ENCODE measurements at regions not wholly inside any gene's neighbourhood (a gene's known extent, or its start where the extent isn't known, plus 50 kb on each side); places are given as distances from the start of the nearest gene placed in this dataset.
"Not testable (repeated sequence)": the region's sequence is repeated elsewhere in the genome, so short reads cannot be mapped to it uniquely, and the experiment has no call there.

- no peak overlapping the region for H3K27ac ChIP-seq
- no peak overlapping the region for H3K4me3 ChIP-seq
Observed at GRCh38 chr1:229007167-229007566, 263.7 kb upstream of the RAB4A start.

- H3K4me3 ChIP-seq: no peak overlapping the region
- H3K27ac ChIP-seq: no peak overlapping the region
Observed at GRCh38 chr1:229007701-229008100, 263.2 kb upstream of the RAB4A start.

- H3K27ac ChIP-seq, H3K4me3 ChIP-seq: not testable (repeated sequence)
Observed at GRCh38 chr1:229008347-229008746, 262.6 kb upstream of the RAB4A start.

GRCh38 chr1:229011022-229011421, 259.9 kb upstream of the RAB4A start:
- Histone ChIP-seq H3K27ac (no peak overlapping the region), H3K4me3 (no peak overlapping the region)

GRCh38 chr1:229012823-229013222, 258.1 kb upstream of the RAB4A start:
- H3K27ac ChIP-seq: no peak overlapping the region
- no peak overlapping the region for H3K4me3 ChIP-seq

- Histone ChIP-seq H3K4me3 (no peak overlapping the region), H3K27ac (no peak overlapping the region)
Observed at GRCh38 chr1:229013981-229014380, 256.9 kb upstream of the RAB4A start.

- H3K4me3 ChIP-seq: no peak overlapping the region
- no peak overlapping the region for H3K27ac ChIP-seq
Observed at GRCh38 chr1:229015806-229016205, 255.1 kb upstream of the RAB4A start.

GRCh38 chr1:229017091-229017490, 253.8 kb upstream of the RAB4A start:
- no peak overlapping the region for H3K4me3 ChIP-seq

GRCh38 chr1:229018674-229019295, 252.1 kb upstream of the RAB4A start:
- no peak overlapping the region for H3K4me3 ChIP-seq
- no peak overlapping the region for H3K27ac ChIP-seq

More at GRCh38 chr1:229017091-229017490, 253.8 kb upstream of the RAB4A start:
- H3K27ac ChIP-seq: no peak overlapping the region

GRCh38 chr1:229019663-229020271, 251.1 kb upstream of the RAB4A start:
- Histone ChIP-seq H3K4me3 (no peak overlapping the region), H3K27ac (no peak overlapping the region)

GRCh38 chr1:229021034-229021433, 249.9 kb upstream of the RAB4A start:
- H3K4me3 ChIP-seq, H3K27ac ChIP-seq: not testable (repeated sequence)

GRCh38 chr1:229022595-229023333, 248.1 kb upstream of the RAB4A start:
- no peak overlapping the region for H3K27ac ChIP-seq
- no peak overlapping the region for H3K4me3 ChIP-seq

- Histone ChIP-seq H3K4me3 (no peak overlapping the region), H3K27ac (no peak overlapping the region)
Observed at GRCh38 chr1:229023651-229024300, 247.1 kb upstream of the RAB4A start.

- Histone ChIP-seq H3K4me3 (no peak overlapping the region), H3K27ac (peak overlapping the region in 3 of 21 experiments; percentile 7 to 14 (median 10))
Observed at GRCh38 chr1:229024528-229025130, 246.3 kb upstream of the RAB4A start.

- H3K4me3 ChIP-seq: no peak overlapping the region
- peak overlapping the region in 1 of 21 experiments; percentile 7 for H3K27ac ChIP-seq
Observed at GRCh38 chr1:229025576-229025975, 245.3 kb upstream of the RAB4A start.

GRCh38 chr1:229027158-229027557, 243.8 kb upstream of the RAB4A start:
- Histone ChIP-seq H3K27ac (peak overlapping the region in 5 of 21 experiments; percentile 4 to 81 (median 60)), H3K4me3 (no peak overlapping the region)

GRCh38 chr1:229027622-229028182, 243.2 kb upstream of the RAB4A start:
- Histone ChIP-seq H3K27ac (peak overlapping the region in 9 of 21 experiments; percentile 4 to 81 (median 50)), H3K4me3 (no peak overlapping the region)

GRCh38 chr1:229028544-229028943, 242.4 kb upstream of the RAB4A start:
- peak overlapping the region in 1 of 21 experiments; percentile 81 for H3K27ac ChIP-seq
- H3K4me3 ChIP-seq: no peak overlapping the region

- Histone ChIP-seq H3K27ac (peak overlapping the region in 1 of 21 experiments; percentile 11), H3K4me3 (no peak overlapping the region)
Observed at GRCh38 chr1:229028987-229029878, 241.7 kb upstream of the RAB4A start.
